ENCODE measurements at regions not wholly inside any gene's neighbourhood (a gene's known extent, or its start where the extent isn't known, plus 50 kb on each side); places are given as distances from the start of the nearest gene placed in this dataset.

DNA sequence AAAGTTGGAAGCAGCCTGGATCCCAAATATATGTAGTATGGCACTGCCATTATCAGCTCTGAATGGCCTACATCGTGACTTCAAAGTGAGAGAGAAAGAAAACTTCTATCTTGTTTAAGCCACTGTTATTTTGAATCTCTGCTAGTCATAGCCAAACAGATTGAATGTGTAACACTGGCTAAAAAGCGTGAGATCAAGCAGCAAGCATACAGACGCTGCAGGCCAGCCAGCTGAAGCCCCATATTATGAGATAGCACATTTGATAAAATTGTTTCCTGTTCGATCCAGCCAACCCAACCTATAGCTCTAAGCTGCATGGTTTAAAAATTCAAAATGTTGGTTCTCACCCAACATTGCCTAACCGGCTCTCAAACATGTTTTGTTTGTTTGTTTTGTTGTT lies 95.0 kb downstream of the DUSP6 start:
- no peak for DNase-seq (ENCODE audit: low spot score)
- ATAC-seq, result no peak

DNA sequence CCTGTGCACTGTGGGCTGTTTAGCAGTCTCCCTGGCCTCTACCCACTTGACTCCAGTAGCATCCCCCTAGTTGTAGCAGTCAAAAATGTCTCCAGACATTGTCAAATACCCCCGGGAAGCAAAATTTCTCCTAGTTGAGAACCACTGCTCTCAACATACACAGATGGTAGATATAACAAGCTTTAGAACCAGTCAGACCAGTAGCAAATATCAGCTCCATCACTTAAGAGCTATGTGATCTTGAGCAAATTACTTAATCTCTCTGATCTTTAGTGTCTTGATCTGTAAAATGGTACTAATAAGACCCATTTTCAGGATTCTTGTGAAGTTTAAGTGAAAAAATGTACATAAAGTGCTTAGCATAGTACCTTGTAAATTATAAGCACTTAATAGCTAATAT lies 96.2 kb downstream of the DUSP6 start:
- DNase-seq (ENCODE audit: low spot score) (no peak), ATAC-seq (no peak)

DNA sequence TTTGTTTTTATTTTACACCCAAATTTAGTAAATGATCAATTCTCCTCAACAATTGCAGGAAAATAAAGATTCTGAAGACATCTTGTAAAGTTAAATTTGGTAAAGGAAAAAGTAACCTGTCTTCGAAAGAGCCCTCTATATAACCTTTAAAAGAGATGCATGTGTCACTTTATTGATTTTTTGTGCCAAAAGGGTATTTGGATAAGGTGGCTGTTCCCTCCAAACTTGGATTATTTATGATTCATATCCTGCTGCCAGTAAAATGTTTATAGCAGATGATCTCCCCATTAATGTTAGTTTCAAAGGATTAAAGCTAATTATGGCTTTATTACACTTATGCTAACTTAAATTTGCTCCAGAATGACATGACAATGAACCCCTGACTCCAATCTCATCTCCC lies 98.8 kb downstream of the DUSP6 start:
- ATAC-seq (no peak), DNase-seq (ENCODE audit: low spot score) (no peak)

DNA sequence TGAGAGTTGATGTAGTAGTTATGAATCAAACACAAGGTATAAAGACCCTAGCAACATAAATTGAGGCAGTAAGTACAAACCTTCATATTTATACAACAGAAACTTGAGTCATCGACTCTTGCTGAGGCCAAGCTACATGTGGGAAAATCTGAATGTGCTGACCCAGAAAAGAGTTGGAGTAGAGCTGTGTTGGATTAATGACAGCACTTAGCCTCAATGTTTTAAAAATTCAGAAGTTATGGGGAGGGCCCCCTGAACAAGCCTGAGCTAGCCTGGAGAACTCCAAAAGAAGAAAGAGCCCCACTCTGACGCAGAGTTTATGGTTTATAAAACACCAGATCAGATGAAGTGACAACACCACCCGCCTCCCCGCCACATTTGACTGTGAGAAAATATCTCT lies 100.0 kb downstream of the DUSP6 start:
- DNase-seq (ENCODE audit: low spot score), result no peak

DNA sequence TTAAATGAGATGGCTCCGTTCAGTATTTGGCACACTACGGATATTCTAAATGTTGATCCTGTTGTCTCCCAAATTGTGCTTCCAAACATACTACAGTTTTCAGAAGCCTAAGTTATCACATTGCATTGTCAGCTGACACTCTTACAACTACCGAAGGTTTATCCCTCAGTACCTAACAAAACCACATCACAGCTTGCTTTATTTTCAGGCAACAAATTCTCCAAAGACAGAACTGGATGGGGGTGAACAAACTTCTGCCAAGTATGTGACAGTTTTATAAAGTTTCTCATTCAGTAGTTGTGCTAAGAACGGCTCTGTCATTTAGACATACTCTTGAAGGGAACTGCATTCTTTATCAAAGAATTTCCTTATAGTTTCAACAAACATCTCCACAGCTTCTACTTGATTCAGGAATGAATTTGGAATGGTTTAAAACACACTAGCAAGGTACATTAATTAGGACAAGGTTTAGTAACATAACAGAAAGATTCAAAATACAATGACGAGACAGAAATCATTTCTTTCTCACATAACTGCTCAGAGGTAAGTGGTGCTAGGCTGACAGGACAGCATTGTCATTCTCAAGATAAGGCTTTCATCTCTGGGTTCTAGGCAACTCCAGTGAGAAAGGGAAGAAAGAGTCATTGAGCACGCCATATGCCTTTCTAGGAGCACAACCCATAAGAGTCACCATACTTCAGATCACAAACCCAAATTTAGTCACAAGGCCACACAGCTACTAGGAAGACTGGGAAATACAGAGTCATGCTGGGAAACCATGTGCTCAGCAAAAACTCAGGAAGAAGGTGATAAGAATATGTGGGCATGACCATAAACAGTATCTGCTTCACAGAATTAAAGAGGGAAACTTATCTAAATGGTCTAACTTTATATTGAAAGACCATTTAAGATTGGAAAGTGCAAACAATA lies 100.7 kb downstream of the DUSP6 start:
- no peak for DNase-seq (ENCODE audit: low spot score)

More for the DNA sequence above, 100.0 kb downstream of the DUSP6 start:
- ATAC-seq, result no peak

DNA sequence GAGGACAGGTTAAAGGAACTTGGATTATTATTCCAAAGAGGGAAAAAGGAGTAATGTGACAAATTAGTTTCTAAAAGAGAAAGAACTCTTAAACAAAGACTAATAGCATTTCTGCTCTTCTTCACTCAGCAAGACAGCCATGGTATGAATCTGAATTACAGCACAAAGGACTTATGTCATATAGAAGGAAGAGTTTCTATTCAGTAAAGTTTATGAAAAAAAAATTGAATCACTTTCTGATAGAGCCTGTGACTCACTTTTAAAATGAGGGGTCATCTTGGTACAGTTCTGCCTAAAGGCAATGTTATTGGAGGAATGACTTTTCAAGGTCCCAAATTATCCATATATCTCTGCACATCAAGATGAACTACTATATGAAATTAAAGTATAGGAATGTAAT lies 101.7 kb downstream of the DUSP6 start:
- ATAC-seq (no peak), DNase-seq (ENCODE audit: low spot score) (no peak)

More for the DNA sequence above, 100.7 kb downstream of the DUSP6 start:
- no peak for ATAC-seq

DNA sequence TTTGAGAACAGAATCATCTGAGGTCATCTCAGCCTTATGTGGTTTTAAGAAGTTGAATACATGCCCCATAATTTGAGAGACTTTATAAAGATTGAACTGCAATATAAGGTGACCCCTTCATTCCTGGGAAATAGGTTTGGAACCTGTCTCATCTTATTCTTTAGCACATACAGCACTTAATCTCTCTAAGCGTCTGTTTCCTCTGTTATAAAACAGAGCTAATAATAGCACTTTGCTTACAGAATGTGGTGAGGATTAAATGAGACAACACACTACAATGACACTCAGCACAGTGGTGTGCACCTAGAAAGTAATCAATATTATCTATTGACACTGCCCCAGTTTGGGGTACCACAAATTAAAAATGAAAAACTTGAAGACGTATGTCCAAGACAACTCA lies 102.1 kb downstream of the DUSP6 start:
- no peak for DNase-seq (ENCODE audit: low spot score)
- ATAC-seq, result no peak

DNA sequence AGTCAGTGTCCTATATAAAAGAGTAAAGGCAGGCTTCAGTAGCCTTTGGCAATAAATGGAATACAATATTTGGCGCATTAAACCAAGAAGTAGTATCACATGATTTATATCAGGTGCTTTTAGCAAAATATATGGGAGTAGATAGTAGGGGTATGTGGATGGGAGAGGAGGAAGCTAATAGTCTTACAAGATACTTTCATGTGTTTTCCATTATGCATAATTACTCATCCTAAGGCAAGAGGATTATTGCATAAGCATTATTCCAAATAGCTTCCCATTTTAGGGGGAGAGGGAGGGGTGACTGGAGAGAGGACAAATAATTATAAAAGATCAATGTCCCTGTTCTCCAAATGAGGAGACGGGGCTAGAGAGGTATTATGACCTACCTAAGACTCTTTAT lies 104.3 kb downstream of the DUSP6 start:
- DNase-seq (ENCODE audit: low spot score) (no peak), ATAC-seq (no peak)

DNA sequence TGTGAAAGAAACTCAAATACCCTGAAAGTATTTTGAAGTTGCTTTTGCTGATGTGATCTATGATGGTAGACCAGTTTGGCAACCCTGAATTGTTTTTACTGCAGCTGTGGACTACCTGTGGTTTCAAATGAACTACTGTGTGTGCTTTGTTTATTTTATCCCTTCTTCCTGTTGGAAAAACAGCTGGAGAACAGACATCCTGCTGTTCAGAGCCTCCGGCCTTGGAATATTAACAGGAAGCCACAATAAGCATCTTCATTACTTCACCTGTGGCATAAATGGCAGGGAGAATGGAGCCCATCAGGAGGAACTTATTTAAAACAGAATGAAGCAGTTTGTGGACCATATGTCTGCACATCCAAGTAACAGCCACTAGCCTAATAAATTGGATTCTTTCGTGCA lies 104.8 kb downstream of the DUSP6 start:
- no peak for DNase-seq (ENCODE audit: low spot score)
- no peak for ATAC-seq

DNA sequence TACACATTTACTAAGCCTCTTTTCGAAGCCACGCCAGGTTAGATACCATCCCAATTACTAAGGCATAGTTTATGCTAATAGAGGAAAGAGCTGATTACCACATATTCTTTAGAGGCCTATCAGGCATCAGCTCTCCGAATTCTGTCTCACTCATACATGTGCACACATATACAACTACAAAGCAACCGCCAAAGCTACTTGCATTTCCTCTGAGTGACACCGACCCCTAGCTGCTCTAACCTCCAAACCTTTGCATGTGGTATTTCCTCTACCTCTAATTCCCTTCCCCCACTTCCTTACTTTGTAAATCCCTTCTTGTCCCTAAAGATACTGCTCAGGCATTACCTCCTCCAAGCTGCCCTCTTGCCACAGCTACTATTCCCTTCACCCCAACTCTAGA lies 107.2 kb downstream of the DUSP6 start:
- DNase-seq (ENCODE audit: low spot score), result no peak
- ATAC-seq, result no peak

DNA sequence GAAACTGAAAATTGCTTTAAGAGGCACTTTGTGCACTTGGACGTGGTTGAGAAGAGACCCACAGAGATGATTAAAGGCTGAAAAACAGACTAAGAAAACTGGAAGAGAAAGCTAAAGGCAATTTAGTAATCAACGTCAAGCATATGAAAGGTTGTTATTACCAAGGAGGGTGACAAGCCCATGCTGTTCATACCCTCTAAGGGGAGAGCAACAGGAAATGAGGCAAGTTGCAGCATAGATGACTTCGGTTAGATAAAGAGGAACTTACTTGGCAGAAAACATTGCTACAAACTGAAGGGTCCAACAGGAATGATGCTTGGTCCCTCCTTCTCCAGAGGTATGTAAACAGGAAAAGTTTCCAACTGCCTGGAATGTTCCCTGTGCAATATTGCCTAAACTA lies 107.8 kb downstream of the DUSP6 start:
- DNase-seq (ENCODE audit: low spot score) (no peak), ATAC-seq (peak; percentile 32)

DNA sequence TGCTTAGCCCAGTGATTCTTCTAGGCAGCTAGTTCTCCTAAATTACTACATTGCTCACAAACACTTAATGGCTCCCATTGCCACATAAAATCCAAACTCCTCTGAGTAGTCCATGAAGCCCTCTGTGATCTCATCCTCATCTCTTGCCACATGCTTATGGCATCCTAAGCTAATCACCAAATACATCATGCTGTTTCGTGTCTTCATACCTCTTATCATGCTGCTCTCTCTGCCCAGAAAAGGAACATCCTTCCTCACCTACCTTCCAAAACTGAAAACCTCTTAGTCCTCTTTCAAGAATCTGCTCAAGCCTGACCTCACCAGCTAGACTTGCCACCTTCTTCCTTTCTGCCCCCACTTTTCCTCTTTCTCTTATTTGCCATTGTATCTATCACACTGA lies 108.5 kb downstream of the DUSP6 start:
- ATAC-seq (no peak), DNase-seq (ENCODE audit: low spot score) (no peak)

DNA sequence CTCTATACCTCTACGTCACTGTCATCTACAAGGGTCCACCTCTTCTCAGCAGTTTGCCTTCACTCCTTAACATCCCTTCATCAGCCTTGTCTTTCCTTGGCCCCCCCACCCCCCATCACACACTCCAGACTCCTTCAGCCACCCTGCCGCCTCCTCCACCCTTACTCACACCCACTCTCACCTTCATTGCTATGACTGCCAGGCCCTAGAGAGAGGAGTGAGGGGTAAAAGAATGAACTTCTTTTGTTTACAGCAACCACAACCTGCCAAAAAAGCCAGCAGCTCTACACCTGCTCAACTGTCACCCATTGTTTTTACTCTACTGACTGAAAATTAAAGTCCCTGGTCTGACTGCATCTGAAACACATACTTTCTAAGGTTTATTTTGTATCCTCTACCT lies 112.8 kb downstream of the DUSP6 start:
- ATAC-seq, result no peak
- DNase-seq (ENCODE audit: low spot score), result no peak

DNA sequence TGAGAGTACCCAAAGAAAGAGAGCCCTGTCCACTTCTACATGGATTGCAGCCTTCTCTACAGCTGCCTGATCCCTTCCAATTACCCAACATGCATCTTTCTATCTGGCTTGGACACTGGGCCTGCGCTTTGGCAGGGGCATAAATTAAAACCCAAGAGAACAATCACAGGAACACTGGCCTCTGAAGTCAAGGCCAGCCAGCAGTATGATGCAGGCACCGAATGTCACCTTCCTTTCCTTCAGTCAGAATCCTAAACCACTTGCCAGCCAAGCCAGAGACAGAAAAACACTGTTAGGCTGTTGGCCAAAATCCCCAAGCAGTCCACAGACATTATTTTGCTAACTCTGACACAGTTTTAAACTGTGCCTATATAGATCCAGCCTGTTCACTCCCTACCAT lies 113.7 kb downstream of the DUSP6 start:
- peak; percentile 69 for ATAC-seq
- DNase-seq (ENCODE audit: low spot score), result no peak

DNA sequence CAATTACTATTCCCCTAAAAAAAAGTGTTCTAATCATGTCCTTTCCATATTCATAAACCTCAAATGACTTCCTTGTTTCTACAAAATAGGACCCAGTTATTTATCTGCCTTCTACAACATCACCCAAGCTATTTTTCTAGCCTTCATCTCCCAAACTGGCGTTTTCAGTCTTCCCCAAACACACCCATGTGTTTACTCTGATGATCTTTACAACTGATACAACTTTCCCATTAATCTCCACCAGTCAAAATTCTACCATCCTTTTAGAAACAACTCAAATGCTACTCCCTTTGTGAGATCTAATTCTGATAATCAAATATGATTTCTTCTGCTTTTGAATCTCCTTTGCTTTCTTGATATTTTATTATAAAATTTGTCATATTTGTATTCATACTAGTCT lies 114.5 kb downstream of the DUSP6 start:
- no peak for ATAC-seq

DNA sequence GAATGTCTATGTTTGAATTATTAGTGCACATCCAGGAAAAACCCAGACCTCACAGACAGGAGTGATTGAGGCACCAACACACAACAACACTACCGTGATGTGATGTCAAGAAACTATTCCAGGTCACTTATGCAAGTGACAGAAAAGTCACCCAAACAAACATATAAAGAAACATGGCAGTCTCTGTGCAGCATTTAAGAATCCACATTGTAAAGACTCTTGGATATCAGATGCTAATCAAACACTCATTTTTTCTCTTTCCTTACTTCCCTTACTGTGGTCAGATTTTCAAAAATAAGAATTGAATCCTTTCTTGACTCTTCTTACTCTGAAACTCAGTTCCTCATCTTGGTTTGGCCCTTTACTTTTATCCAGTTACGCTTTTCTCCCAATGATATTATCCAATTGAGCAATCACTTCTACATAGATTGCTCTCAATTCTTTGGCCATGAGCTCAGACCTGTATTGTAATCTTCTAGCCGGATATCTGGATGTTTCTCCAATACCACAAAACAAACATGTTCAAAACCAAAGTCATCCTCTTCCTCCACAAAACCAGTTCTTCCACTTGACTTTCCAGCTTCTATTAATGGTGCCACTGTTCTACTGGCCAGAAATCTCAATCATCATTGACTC lies 115.4 kb downstream of the DUSP6 start:
- ATAC-seq, result no peak
- no peak for DNase-seq (ENCODE audit: low spot score)

More for the DNA sequence above, 114.5 kb downstream of the DUSP6 start:
- DNase-seq (ENCODE audit: low spot score), result no peak

DNA sequence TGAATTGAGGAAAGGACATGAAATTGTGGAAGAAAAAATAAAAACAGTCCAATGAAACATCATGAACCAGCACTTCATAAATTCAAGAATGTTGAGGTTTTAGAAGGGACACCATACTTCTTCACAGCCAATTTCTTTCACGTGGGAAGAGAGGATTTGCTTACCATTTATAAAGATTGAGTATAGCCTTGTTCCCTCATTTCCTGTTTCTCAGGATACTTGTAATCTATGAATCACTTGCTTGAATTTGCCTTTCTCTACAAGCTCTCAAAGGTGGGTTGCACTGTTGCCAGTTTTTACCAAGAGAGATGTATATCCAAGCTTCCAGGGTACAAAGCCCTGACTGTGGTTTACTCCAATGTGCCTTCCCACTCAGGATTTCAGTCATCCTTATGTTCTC lies 116.1 kb downstream of the DUSP6 start:
- no peak for ATAC-seq

DNA sequence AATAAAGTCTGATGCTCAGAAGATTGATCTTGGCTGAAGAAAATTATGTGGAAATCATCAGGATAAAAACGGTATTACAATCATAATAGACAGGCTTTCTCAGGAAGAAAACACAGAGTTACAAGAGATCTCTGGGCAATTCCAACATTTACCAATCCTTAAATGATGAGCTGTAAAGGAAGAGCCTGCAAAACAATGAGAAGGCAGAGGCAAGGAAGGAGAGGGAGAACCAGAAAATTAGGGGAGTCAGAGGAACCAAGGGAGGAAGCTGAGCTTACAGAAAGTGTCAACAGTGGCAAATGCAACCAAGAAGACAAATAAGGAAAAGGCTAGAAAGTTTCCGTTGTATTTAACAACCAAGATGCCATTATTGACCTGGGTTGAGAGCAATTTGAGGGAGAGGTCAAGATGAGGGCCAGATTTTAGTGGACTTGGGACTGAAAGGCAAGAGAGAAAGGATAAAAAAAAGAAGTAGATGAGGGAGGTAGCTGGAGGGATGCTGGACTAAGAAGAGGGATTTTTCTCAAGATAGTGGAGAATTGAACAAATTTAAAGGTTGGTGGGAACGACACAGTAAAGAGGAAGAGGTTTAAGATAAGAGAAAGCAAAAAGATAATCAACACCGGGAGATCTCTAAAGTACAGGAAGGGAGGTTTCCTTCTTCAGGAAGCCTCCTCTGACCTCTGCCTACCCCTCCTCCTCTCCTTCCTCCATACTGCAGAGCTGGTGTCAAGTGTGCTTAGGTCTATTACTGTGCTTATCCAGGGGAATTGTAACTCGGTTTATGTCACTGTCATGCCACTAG lies 116.9 kb downstream of the DUSP6 start:
- peak; percentile 60 for ATAC-seq

More for the DNA sequence above, 116.1 kb downstream of the DUSP6 start:
- no peak for DNase-seq (ENCODE audit: low spot score)

DNA sequence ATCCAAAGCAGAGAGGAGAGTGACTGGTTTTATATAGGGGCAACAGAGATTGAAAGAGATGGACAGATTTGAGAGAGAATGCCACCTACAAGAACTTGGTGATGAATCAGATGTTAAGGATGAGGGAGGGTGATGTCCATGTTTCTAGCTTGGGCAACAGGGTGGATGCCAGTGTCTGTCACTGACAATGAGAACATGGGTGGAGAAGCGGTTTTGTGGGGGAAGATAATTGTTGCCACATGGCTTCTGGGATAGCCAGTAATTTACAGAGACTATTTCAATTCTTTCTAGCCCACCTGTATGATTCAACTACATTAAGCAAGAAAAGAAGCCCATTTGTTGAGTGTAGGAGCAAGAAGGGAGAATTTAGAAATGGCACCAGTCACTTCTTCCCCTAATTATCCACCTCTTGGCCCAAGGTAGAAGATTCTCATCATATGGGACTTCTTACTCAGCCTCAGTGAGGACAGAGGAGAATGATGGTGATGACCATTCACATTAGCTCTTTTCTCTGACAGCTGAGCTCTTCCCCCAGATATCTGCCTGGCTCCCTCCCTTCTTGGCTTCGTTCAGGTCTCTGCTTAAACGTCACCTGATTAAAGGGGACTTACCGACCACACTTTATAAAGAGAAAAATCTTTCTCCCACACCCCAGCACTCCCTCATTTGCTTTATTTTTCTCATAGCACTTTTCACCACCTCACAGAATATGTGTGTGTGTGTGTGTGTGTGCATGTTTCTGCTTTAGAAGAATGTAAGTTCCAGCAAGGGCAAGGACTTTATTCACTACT lies 117.8 kb downstream of the DUSP6 start:
- DNase-seq (ENCODE audit: low spot score) (no peak), ATAC-seq (no peak)

More for the DNA sequence above, 116.9 kb downstream of the DUSP6 start:
- DNase-seq (ENCODE audit: low spot score), result no peak

DNA sequence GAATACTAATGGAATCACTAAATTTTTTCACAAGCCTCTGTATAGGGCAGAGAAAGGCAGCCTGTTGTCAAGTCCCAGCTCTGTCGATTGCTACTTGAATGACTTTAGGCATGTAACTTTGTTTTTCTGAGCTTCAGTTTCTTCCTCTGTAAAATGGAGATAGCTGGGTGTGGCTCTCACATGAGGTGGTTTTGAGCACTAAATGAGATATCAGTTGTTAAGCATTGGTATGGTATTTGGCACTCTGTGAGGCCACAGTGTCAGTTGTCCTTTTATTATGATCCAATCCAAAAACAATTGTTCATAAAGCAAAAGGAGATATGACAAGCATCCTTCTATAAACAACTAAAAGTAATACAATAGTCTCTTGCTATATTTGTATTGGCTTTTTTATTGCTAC lies 120.6 kb downstream of the DUSP6 start:
- no peak for DNase-seq (ENCODE audit: low spot score)
- ATAC-seq, result no peak

All from left lobe of liver (tissue), 2 donors.